ENCODE measurements at regions not wholly inside any gene's neighbourhood (a gene's known extent, or its start where the extent isn't known, plus 50 kb on each side); places are given as distances from the start of the nearest gene placed in this dataset.

DNA sequence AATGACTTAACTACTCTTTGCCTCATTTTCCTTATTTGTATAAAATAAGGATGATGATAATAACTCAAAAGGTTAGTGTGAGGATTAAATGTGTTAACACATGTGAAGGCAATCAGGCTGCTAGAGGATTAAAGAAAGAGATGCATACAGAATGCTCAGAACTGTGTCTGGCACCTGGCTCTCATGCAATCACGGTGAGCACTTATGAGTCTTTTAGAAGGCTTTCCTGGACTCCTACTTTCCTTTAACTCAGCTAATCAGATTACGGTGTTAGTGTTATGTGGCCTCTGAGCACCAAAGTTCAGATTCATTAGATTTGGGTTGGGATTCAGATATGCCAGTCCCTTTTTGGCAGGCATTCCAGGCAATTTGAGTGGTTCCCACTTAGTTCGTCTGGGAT is 311.6 kb upstream of the USP24 start:
- CTCF ChIA-PET, result no interaction called here

DNA sequence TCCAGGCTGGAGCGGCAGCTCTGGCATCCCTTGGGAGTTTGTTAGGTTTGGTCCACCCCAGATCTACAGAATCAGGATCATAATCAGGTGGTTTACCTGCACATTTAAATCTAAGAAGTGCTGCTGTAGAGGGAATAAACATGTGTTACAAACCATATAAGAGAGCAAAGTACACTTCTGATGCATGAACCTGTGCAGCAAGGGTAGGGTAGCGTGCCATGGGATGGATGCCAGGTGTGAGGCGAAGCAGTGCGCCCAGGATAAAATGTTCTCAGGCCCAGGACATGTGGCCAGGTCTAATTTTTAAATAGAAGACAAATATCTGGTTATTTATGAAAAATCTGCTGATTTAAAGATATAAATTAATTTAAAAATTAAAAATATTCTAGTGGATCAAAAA is 308.8 kb upstream of the USP24 start:
- H3K9me3 ChIP-seq, result no peaks in the 10 kb centered on the region
- DNase-seq (ENCODE audit: low read depth in 1 of 2, low spot score in 1 of 2), result no peak
- CTCF ChIA-PET, result interaction anchor here (1.0 kb wide), 2 partner anchors 11 to 60 kb away, joined by 3 read pairs; no protein-coding TSS in a partner anchor
- WGBS (ENCODE audit: missing lambda C conversion rate), result 93% methylated on average over 4 of the region's 4 CpGs
- no peak overlapping the region for H3K4me3 ChIP-seq
- TF ChIP-seq, protein P1, sequence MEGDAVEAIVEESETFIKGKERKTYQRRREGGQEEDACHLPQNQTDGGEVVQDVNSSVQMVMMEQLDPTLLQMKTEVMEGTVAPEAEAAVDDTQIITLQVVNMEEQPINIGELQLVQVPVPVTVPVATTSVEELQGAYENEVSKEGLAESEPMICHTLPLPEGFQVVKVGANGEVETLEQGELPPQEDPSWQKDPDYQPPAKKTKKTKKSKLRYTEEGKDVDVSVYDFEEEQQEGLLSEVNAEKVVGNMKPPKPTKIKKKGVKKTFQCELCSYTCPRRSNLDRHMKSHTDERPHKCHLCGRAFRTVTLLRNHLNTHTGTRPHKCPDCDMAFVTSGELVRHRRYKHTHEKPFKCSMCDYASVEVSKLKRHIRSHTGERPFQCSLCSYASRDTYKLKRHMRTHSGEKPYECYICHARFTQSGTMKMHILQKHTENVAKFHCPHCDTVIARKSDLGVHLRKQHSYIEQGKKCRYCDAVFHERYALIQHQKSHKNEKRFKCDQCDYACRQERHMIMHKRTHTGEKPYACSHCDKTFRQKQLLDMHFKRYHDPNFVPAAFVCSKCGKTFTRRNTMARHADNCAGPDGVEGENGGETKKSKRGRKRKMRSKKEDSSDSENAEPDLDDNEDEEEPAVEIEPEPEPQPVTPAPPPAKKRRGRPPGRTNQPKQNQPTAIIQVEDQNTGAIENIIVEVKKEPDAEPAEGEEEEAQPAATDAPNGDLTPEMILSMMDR (IDR thresholded peaks at IDR 0.05), result no peak
- TF ChIP-seq CEBPB (IDR thresholded peaks at IDR 0.05), result no peak
- no peak for TF ChIP-seq ZSCAN20 (CRISPR knock-in tag; IDR thresholded peaks at IDR 0.05)
- no peak for TF ChIP-seq HOXB5 (CRISPR knock-in tag; IDR thresholded peaks at IDR 0.05)
- TF ChIP-seq EHMT2 (IDR thresholded peaks at IDR 0.05; ENCODE audit: low read depth), result no peak
- no peak for TF ChIP-seq RFX5 (IDR thresholded peaks at IDR 0.05)
- TF ChIP-seq, protein P2, sequence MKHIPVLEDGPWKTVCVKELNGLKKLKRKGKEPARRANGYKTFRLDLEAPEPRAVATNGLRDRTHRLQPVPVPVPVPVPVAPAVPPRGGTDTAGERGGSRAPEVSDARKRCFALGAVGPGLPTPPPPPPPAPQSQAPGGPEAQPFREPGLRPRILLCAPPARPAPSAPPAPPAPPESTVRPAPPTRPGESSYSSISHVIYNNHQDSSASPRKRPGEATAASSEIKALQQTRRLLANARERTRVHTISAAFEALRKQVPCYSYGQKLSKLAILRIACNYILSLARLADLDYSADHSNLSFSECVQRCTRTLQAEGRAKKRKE (CRISPR knock-in tag; IDR thresholded peaks at IDR 0.05; ENCODE audit: low read depth), result no peak
- TF ChIP-seq CHD2 (IDR thresholded peaks at IDR 0.05; ENCODE audit: low read length, partially characterized antibody), result no peak
- TF ChIP-seq, protein P3, sequence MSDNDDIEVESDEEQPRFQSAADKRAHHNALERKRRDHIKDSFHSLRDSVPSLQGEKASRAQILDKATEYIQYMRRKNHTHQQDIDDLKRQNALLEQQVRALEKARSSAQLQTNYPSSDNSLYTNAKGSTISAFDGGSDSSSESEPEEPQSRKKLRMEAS (IDR thresholded peaks at IDR 0.05), result no peak
- POLR2A ChIA-PET, result no interaction called here
- no peaks in the 10 kb centered on the region for H3K4me1 ChIP-seq
- peak overlapping the region in 1 of 2 experiments; percentile 37; a peak in 2 of 6 replicates for H3K27ac ChIP-seq
- no peak for FAIRE-seq
- H3K4me2 ChIP-seq, result no peak overlapping the region
- ATAC-seq, result no peak

More for the DNA sequence above, 311.6 kb upstream of the USP24 start:
- Histone ChIP-seq H3K4me3 (no peak overlapping the region), H3K4me2 (no peak overlapping the region), H3K4me1 (0 out of 3 replicates have a peak, but pooled peaks cover 3% of the 10 kb centered on the region), H3K9me3 (no peaks in the 10 kb centered on the region), H3K27ac (peak overlapping the region in 1 of 2 experiments; percentile 35; a peak in 1 of 6 replicates)
- ATAC-seq, result no peak
- TF ChIP-seq, protein P4, sequence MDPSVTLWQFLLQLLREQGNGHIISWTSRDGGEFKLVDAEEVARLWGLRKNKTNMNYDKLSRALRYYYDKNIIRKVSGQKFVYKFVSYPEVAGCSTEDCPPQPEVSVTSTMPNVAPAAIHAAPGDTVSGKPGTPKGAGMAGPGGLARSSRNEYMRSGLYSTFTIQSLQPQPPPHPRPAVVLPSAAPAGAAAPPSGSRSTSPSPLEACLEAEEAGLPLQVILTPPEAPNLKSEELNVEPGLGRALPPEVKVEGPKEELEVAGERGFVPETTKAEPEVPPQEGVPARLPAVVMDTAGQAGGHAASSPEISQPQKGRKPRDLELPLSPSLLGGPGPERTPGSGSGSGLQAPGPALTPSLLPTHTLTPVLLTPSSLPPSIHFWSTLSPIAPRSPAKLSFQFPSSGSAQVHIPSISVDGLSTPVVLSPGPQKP (IDR thresholded peaks at IDR 0.05; ENCODE audit: low read depth, low read length), result no peak
- TF ChIP-seq ZSCAN20 (CRISPR knock-in tag; IDR thresholded peaks at IDR 0.05) (no peak), HOXB13 (CRISPR knock-in tag; IDR thresholded peaks at IDR 0.05; ENCODE audit: low read depth) (no peak), POLR2AphosphoS2 (conservative IDR thresholded peaks at IDR 0.05; ENCODE audit: low read length) (no peak), TP53 (CRISPR knock-in tag; IDR thresholded peaks at IDR 0.05) (no peak), RNF2 (IDR thresholded peaks at IDR 0.05; ENCODE audit: borderline replicate concordance, low read depth) (no peak), NPAS2 (CRISPR knock-in tag; IDR thresholded peaks at IDR 0.05; ENCODE audit: borderline replicate concordance) (no peak)
- TF ChIP-seq, protein P5, sequence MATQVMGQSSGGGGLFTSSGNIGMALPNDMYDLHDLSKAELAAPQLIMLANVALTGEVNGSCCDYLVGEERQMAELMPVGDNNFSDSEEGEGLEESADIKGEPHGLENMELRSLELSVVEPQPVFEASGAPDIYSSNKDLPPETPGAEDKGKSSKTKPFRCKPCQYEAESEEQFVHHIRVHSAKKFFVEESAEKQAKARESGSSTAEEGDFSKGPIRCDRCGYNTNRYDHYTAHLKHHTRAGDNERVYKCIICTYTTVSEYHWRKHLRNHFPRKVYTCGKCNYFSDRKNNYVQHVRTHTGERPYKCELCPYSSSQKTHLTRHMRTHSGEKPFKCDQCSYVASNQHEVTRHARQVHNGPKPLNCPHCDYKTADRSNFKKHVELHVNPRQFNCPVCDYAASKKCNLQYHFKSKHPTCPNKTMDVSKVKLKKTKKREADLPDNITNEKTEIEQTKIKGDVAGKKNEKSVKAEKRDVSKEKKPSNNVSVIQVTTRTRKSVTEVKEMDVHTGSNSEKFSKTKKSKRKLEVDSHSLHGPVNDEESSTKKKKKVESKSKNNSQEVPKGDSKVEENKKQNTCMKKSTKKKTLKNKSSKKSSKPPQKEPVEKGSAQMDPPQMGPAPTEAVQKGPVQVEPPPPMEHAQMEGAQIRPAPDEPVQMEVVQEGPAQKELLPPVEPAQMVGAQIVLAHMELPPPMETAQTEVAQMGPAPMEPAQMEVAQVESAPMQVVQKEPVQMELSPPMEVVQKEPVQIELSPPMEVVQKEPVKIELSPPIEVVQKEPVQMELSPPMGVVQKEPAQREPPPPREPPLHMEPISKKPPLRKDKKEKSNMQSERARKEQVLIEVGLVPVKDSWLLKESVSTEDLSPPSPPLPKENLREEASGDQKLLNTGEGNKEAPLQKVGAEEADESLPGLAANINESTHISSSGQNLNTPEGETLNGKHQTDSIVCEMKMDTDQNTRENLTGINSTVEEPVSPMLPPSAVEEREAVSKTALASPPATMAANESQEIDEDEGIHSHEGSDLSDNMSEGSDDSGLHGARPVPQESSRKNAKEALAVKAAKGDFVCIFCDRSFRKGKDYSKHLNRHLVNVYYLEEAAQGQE (IDR thresholded peaks at IDR 0.05), result no peak
- TF ChIP-seq, protein P6, sequence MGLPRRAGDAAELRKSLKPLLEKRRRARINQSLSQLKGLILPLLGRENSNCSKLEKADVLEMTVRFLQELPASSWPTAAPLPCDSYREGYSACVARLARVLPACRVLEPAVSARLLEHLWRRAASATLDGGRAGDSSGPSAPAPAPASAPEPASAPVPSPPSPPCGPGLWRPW (IDR thresholded peaks at IDR 0.05), result no peak
- TF ChIP-seq, protein P7, sequence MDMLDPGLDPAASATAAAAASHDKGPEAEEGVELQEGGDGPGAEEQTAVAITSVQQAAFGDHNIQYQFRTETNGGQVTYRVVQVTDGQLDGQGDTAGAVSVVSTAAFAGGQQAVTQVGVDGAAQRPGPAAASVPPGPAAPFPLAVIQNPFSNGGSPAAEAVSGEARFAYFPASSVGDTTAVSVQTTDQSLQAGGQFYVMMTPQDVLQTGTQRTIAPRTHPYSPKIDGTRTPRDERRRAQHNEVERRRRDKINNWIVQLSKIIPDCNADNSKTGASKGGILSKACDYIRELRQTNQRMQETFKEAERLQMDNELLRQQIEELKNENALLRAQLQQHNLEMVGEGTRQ (IDR thresholded peaks at IDR 0.05), result no peak
- TF ChIP-seq, protein P8, sequence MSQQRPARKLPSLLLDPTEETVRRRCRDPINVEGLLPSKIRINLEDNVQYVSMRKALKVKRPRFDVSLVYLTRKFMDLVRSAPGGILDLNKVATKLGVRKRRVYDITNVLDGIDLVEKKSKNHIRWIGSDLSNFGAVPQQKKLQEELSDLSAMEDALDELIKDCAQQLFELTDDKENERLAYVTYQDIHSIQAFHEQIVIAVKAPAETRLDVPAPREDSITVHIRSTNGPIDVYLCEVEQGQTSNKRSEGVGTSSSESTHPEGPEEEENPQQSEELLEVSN (IDR thresholded peaks at IDR 0.05; ENCODE audit: borderline replicate concordance, low read depth), result no peak
- 85% methylated on average over 3 of the region's 3 CpGs for WGBS (ENCODE audit: missing lambda C conversion rate)
- no peak for FAIRE-seq
- no peak for DNase-seq (ENCODE audit: low read depth in 1 of 2, low spot score in 1 of 2)
- POLR2A ChIA-PET, result no interaction called here
